OCI-LY7 (cell line): ENCODE measurements at regions not wholly inside any gene's neighbourhood (a gene's known extent, or its start where the extent isn't known, plus 50 kb on each side); places are given as distances from the start of the nearest gene placed in this dataset.

Source experiments
- BruUV-seq: library from RNA; stranded (reverse); fragments of 400-500 nt; replicated peaks from 2 replicates; lab custom pipeline; 2021; lab: Mats Ljungman, UMichigan
- CTCF ChIA-PET: fragments of 300-600 bp; sonication (Branson Sonifier 250); formaldehyde crosslinking; loops from one replicate; lab custom pipeline; 2022; ENCODE audit warnings: antibody characterized with exemption; ENCODE audit not compliant: unreplicated experiment; lab: Charles Lee
- POLR2A ChIA-PET: fragments of 300-600 bp; sonication (Branson Sonifier 250); formaldehyde crosslinking; loops from one replicate; lab custom pipeline; 2022; ENCODE audit warnings: antibody characterized with exemption; lab: Charles Lee
- DNase-seq: peaks from one replicate; pipeline ENCODE4 v3.0.0-alpha.2; 2015; ENCODE audit warnings: low spot score
- H2AFZ ChIP-seq: fragments of 200-600 bp; sonication (generic), shearing (Covaris generic); 2 replicates; pipeline ENCODE4 v1.6.1; 2014; ENCODE audit warnings: mild to moderate bottlenecking, antibody characterized with exemption, low read length, moderate library complexity
- H3K27ac ChIP-seq: fragments of 200-600 bp; sonication (generic); 2 replicates; pipeline ENCODE4 v1.5.1; 2014; ENCODE audit warnings: mixed run types, low read depth, mild to moderate bottlenecking, moderate library complexity, low read length, inconsistent platforms; ENCODE audit not compliant: poor library complexity, severe bottlenecking
- H3K36me3 ChIP-seq: fragments of 200-600 bp; sonication (generic); 2 replicates; pipeline ENCODE4 v1.6.1; 2014; ENCODE audit warnings: mild to moderate bottlenecking, antibody characterized with exemption, low read length, moderate library complexity, mixed read lengths; ENCODE audit not compliant: insufficient read depth
- H3K4me1 ChIP-seq: fragments of 200-600 bp; sonication (generic); 2 replicates; pipeline ENCODE4 v1.5.1; 2014; ENCODE audit warnings: mild to moderate bottlenecking, low read length; ENCODE audit not compliant: insufficient read depth, poor library complexity, severe bottlenecking
- H3K4me2 ChIP-seq: fragments of 200-600 bp; sonication (generic); 2 replicates; pipeline ENCODE4 v1.6.1; 2014; ENCODE audit warnings: mild to moderate bottlenecking, low read length
- H3K4me3 ChIP-seq: fragments of 200-600 bp; sonication (generic); 2 replicates; pipeline ENCODE4 v1.5.1; 2014; ENCODE audit warnings: mild to moderate bottlenecking, low read depth, low read length; ENCODE audit not compliant: poor library complexity, severe bottlenecking
- H3K79me2 ChIP-seq: fragments of 200-600 bp; sonication (generic); 2 replicates; pipeline ENCODE4 v1.6.1; 2016; ENCODE audit warnings: low read depth, mild to moderate bottlenecking, low read length, moderate library complexity, mixed read lengths; ENCODE audit not compliant: insufficient read depth
- H3K9me2 ChIP-seq: fragments of 200-600 bp; sonication (generic); 2 replicates; pipeline ENCODE4 v1.6.1; 2016; ENCODE audit warnings: mild to moderate bottlenecking, low read length, mixed read lengths; ENCODE audit not compliant: insufficient read depth
- H3K9me3 ChIP-seq: fragments of 200-600 bp; sonication (generic); 2 replicates; pipeline ENCODE4 v1.6.1; 2014; ENCODE audit warnings: mild to moderate bottlenecking, mixed run types, low read length, mixed read lengths
- H4K20me1 ChIP-seq: fragments of 200-600 bp; sonication (generic); 2 replicates; pipeline ENCODE4 v1.6.1; 2014; ENCODE audit warnings: mild to moderate bottlenecking, antibody characterized with exemption, low read length, moderate library complexity, mixed read lengths; ENCODE audit not compliant: insufficient read depth
- EZH2phosphoT487 ChIP-seq: fragments of 200-600 bp; sonication (generic); IDR thresholded peaks from 2 replicates; pipeline ENCODE4 v1.6.1; 2018; ENCODE audit warnings: low read depth, borderline replicate concordance, mild to moderate bottlenecking, mixed run types, antibody characterized with exemption, low read length, moderate library complexity, mixed read lengths
- intact Hi-C: fragments of 100-400 bp; cut with micrococcal nuclease; formaldehyde crosslinking; loops from one replicate; pipeline ENCODE4 v1.10.0; 2022; ENCODE audit not compliant: unreplicated experiment
- TF ChIP-seq, protein P1 (sequence below): fragments of 200-600 bp; sonication (generic); conservative IDR thresholded peaks from 2 replicates; pipeline ENCODE4 v1.5.1; 2014; ENCODE audit warnings: mild to moderate bottlenecking, antibody characterized with exemption, low read length, moderate library complexity, mixed read lengths

DNA sequence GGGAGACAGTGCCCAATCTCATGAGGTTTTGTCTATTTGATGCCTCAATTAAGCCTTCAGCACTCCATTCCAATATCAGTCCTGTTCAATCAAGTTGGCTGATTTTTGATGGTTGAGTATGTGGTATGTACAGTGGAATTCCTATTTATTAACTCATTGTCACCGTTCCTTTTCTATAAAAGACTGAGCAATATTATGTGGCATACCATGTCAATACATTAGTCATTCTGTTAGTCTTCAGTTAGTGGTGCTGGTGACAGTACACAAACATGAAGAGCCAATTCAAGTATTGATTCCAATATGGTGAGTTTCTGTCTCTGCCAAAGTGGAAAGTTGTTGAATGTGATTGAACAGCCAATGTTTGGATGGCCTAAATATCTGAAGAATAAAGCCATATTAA, 1343.9 kb downstream of the SUCLG1 start:
- Histone ChIP-seq H3K4me1 (no peaks in the 10 kb centered on the region), H3K9me2 (no peaks in the 10 kb centered on the region), H3K4me3 (no peak overlapping the region), H3K79me2 (no peaks in the 10 kb centered on the region), H4K20me1 (no peaks in the 10 kb centered on the region), H3K36me3 (no peaks in the 10 kb centered on the region), H2AFZ (no peak overlapping the region), H3K27ac (no peak overlapping the region), H3K9me3 (no peaks in the 10 kb centered on the region), H3K4me2 (no peak overlapping the region)
- no TSS peak for BruUV-seq
- no peak for DNase-seq
- no peak for TF ChIP-seq EZH2phosphoT487
- TF ChIP-seq, protein P1, sequence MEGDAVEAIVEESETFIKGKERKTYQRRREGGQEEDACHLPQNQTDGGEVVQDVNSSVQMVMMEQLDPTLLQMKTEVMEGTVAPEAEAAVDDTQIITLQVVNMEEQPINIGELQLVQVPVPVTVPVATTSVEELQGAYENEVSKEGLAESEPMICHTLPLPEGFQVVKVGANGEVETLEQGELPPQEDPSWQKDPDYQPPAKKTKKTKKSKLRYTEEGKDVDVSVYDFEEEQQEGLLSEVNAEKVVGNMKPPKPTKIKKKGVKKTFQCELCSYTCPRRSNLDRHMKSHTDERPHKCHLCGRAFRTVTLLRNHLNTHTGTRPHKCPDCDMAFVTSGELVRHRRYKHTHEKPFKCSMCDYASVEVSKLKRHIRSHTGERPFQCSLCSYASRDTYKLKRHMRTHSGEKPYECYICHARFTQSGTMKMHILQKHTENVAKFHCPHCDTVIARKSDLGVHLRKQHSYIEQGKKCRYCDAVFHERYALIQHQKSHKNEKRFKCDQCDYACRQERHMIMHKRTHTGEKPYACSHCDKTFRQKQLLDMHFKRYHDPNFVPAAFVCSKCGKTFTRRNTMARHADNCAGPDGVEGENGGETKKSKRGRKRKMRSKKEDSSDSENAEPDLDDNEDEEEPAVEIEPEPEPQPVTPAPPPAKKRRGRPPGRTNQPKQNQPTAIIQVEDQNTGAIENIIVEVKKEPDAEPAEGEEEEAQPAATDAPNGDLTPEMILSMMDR: no peak
- intact Hi-C loops: no loop called here
- POLR2A ChIA-PET: no interaction called here
- CTCF ChIA-PET: no interaction called here

DNA sequence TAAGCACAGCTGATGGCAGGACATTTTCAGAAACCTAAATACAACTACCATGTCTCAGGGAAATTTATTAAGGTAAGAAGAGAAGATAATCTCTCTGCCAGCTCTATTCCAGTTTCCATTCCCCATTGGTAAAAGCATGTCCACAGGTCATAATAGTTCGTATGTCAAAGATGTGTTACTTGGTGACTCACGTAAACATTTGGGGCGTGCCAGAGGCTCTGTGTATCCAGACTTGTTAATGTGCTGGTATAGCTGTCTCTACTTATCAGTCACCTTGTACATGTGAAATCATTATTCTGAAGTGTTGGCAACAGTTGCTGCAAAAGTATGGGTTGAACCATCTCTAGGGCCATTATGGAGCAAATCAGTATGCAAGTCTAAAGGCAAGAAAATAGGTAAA, 1345.1 kb downstream of the SUCLG1 start:
- intact Hi-C loops: no loop called here
- BruUV-seq: no TSS peak
- H3K4me3 ChIP-seq: no peak overlapping the region
- ChIA-PET POLR2A (no interaction called here), CTCF (no interaction called here)
- no peaks in the 10 kb centered on the region for H3K79me2 ChIP-seq
- H3K4me2 ChIP-seq: no peak overlapping the region
- no peak for TF ChIP-seq EZH2phosphoT487
- TF ChIP-seq, protein P1: no peak
- no peaks in the 10 kb centered on the region for H3K4me1 ChIP-seq
- H3K9me3 ChIP-seq: no peaks in the 10 kb centered on the region
- H4K20me1 ChIP-seq: no peaks in the 10 kb centered on the region
- no peak overlapping the region for H3K27ac ChIP-seq
- H3K36me3 ChIP-seq: no peaks in the 10 kb centered on the region
- DNase-seq: no peak
- no peaks in the 10 kb centered on the region for H3K9me2 ChIP-seq
- H2AFZ ChIP-seq: no peak overlapping the region

DNA sequence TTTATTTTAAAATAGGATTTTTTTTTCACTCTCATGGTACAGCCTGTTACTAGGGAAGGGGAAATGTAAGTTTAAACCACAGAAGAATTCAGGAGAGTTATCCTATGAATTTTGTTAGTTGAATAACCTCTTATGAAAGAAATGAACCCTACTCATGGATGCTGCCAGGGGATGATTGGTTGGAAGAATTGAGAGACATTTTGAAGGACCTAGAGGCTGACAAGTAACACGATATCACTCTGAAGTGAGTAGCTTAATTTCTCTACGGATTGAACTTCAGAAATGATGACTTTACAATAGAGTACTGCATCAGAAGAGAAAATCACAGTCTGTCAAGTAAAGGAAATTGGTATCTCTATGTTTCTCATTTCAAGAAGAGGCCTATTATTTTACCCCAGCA, 1346.2 kb downstream of the SUCLG1 start:
- DNase-seq: no peak
- no peaks in the 10 kb centered on the region for H3K79me2 ChIP-seq
- no TSS peak for BruUV-seq
- no peaks in the 10 kb centered on the region for H3K4me1 ChIP-seq
- no peaks in the 10 kb centered on the region for H3K9me2 ChIP-seq
- intact Hi-C loops: no loop called here
- POLR2A ChIA-PET: interaction anchor here (0.8 kb wide), 1 partner anchor 166 kb away, joined by 3 read pairs; no protein-coding TSS in a partner anchor
- no peaks in the 10 kb centered on the region for H3K9me3 ChIP-seq
- H2AFZ ChIP-seq: no peak overlapping the region
- no peaks in the 10 kb centered on the region for H3K36me3 ChIP-seq
- CTCF ChIA-PET: no interaction called here
- no peak for TF ChIP-seq EZH2phosphoT487
- TF ChIP-seq, protein P1: no peak
- no peak overlapping the region for H3K4me3 ChIP-seq
- no peak overlapping the region for H3K4me2 ChIP-seq
- no peaks in the 10 kb centered on the region for H4K20me1 ChIP-seq
- no peak overlapping the region for H3K27ac ChIP-seq
